ENCODE measurements at regions not wholly inside any gene's neighbourhood (a gene's known extent, or its start where the extent isn't known, plus 50 kb on each side); places are given as distances from the start of the nearest gene placed in this dataset.

GRCh38 chr18:39371996-39372395 is 1806.4 kb upstream of the CELF4 start:
- DNase-seq, result no peak
- Histone ChIP-seq H3K9me3 (ENCODE audit: control extremely low read depth in 1 of 5, control insufficient read depth in 4 of 5, insufficient read depth in 2 of 5, low read depth in 1 of 5, low read length in 4 of 5) (peaks cover 0 to 10% (median 0%) of the 10 kb centered on the region in 5 experiments), H3K4me3 (ENCODE audit: control insufficient read depth in 1 of 7, extremely low read depth in 1 of 7, insufficient read depth in 4 of 7, low read depth in 2 of 7, low read length in 6 of 7) (no peak overlapping the region), H3K4me1 (ENCODE audit: control extremely low read depth in 1 of 4, control insufficient read depth in 4 of 4, insufficient read depth in 4 of 4, low read length in 3 of 4) (peaks cover 0 to 25% (median 0%) of the 10 kb centered on the region in 4 experiments), H3K27me3 (replicated peaks in 2 of 5; ENCODE audit: control insufficient read depth in 4 of 5, insufficient read depth in 5 of 5, low read length in 4 of 5) (no peaks in the 10 kb centered on the region), H3K36me3 (ENCODE audit: control insufficient read depth in 4 of 4, insufficient read depth in 4 of 4, low read length in 3 of 4) (no peaks in the 10 kb centered on the region), H3K27ac (ENCODE audit: insufficient read depth in 1 of 2, low read depth in 1 of 2, low read length in 2 of 2, poor library complexity in 1 of 2, severe bottlenecking in 2 of 2) (no peak overlapping the region)
- CTCF ChIA-PET, result interaction anchor here (1.1 kb wide), 1 partner anchor 25 kb away, joined by 3 read pairs; no protein-coding TSS in a partner anchor
- no CpG with 5 or more reads among the region's 1 CpG for WGBS (ENCODE audit: insufficient coverage)
- POLR2A ChIA-PET, result no interaction called here

DNA sequence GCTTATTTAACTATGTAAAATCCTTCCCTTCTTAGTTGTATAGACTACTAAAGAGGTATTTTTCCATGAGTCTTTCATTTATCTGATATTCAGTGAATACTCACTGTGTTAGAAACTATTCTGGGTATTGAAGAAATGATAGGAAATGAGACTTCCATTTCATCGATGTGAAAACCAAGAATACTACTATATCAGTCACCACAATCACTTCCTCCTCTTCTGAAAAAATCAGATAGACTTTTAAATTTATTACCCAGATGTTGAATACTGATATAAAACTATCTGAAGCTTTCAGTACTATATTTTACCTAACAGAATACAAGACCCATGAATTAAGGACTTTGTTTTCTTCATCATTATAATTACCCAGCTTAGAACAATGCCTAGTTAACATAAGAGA is 1801.1 kb upstream of the CELF4 start:
- peaks cover 7 to 30% (median 12%) of the 10 kb centered on the region in 4 experiments for H3K4me1 ChIP-seq (ENCODE audit: control extremely low read depth in 1 of 4, control insufficient read depth in 4 of 4, insufficient read depth in 4 of 4, low read length in 3 of 4)
- peak; percentile 43 to 83 (median 61) for DNase-seq
- H3K36me3 ChIP-seq (ENCODE audit: control insufficient read depth in 4 of 4, insufficient read depth in 4 of 4, low read length in 3 of 4), result no peaks in the 10 kb centered on the region
- H3K9me3 ChIP-seq (ENCODE audit: control extremely low read depth in 1 of 5, control insufficient read depth in 4 of 5, insufficient read depth in 2 of 5, low read depth in 1 of 5, low read length in 4 of 5), result peaks cover 0 to 2% (median 0%) of the 10 kb centered on the region in 5 experiments
- H3K4me3 ChIP-seq (ENCODE audit: control insufficient read depth in 1 of 7, extremely low read depth in 1 of 7, insufficient read depth in 4 of 7, low read depth in 2 of 7, low read length in 6 of 7), result peak overlapping the region in 1 of 7 experiments; percentile 60
- ChIA-PET POLR2A (no interaction called here), CTCF (interaction anchor here (0.8 to 1.0 kb wide), 2 partner anchors 11 to 15 kb away, joined by 3 to 4 read pairs; no protein-coding TSS in a partner anchor)
- no peaks in the 10 kb centered on the region for H3K27me3 ChIP-seq (replicated peaks in 2 of 5; ENCODE audit: control insufficient read depth in 4 of 5, insufficient read depth in 5 of 5, low read length in 4 of 5)
- peak overlapping the region in 1 of 2 experiments; percentile 66 for H3K27ac ChIP-seq (ENCODE audit: insufficient read depth in 1 of 2, low read depth in 1 of 2, low read length in 2 of 2, poor library complexity in 1 of 2, severe bottlenecking in 2 of 2)
- WGBS (ENCODE audit: insufficient coverage), result no CpG with 5 or more reads among the region's 1 CpG

DNA sequence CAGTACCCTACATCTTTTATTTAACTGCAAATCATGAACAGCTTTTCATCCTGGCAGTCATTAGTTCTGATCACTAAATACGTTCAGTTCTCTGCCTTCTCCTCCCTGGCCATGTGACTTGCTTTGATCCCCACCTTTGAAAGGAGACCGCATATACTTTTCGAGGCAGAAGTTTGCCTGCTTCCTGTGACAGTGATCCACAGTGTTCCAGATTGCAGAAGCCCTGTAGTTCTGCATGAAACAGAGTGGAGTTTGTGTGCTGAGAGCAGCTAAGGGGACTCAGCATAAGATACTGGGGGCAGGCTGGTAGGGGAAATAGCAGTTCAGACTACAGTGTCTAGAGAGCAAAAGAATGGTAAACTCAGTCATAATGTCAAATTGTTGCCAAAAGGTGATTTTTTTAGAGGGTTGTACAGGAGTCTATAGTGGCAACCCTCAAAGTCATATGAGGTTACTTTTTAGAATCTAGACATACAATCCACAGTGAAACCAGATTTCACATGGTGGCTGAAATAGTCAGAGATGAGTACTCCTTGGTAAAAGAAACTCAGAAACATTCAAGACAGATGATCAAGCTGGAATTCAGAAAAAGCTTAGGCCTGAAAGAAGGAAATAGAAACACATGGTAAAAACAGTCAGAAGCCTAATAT is 1800.4 kb upstream of the CELF4 start:
- Histone ChIP-seq H3K36me3 (ENCODE audit: control insufficient read depth in 4 of 4, insufficient read depth in 4 of 4, low read length in 3 of 4) (no peaks in the 10 kb centered on the region), H3K4me3 (ENCODE audit: control insufficient read depth in 1 of 7, extremely low read depth in 1 of 7, insufficient read depth in 4 of 7, low read depth in 2 of 7, low read length in 6 of 7) (peak overlapping the region in 1 of 7 experiments; percentile 60), H3K9me3 (ENCODE audit: control extremely low read depth in 1 of 5, control insufficient read depth in 4 of 5, insufficient read depth in 2 of 5, low read depth in 1 of 5, low read length in 4 of 5) (peaks cover 0 to 2% (median 0%) of the 10 kb centered on the region in 5 experiments), H3K27ac (ENCODE audit: insufficient read depth in 1 of 2, low read depth in 1 of 2, low read length in 2 of 2, poor library complexity in 1 of 2, severe bottlenecking in 2 of 2) (no peak overlapping the region), H3K4me1 (ENCODE audit: control extremely low read depth in 1 of 4, control insufficient read depth in 4 of 4, insufficient read depth in 4 of 4, low read length in 3 of 4) (peaks cover 7 to 30% (median 12%) of the 10 kb centered on the region in 4 experiments), H3K27me3 (replicated peaks in 2 of 5; ENCODE audit: control insufficient read depth in 4 of 5, insufficient read depth in 5 of 5, low read length in 4 of 5) (no peaks in the 10 kb centered on the region)
- ChIA-PET CTCF (interaction anchor here (0.8 to 1.0 kb wide), 2 partner anchors 12 to 15 kb away, joined by 3 to 4 read pairs; no protein-coding TSS in a partner anchor), POLR2A (no interaction called here)
- WGBS (ENCODE audit: insufficient coverage), result 0% methylated on average over 3 of the region's 3 CpGs
- DNase-seq, result peak; percentile 20 to 85 (median 74)

GRCh38 chr18:39360072-39360471 is 1794.5 kb upstream of the CELF4 start:
- no peak for DNase-seq

DNA sequence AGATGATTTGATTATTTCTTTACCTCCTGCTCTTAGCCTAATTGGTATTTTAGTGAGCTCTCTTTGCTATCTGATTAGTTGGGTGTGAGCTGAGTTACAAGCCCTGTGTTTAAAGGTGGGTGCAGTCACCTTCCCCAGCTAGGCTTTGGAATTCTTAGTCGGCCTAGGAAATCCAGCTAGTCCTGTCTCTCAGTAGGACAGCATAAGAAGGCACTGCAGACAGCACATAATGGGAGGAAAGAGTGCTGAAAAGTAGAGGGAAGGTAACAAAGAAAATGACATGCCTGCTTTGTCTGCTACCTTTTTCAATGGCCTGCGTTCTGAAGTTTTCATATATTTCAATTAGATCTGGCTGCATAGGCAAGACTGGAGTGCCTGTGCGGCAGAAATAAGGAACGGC is 1794.0 kb upstream of the CELF4 start:
- H3K4me1 ChIP-seq (ENCODE audit: control extremely low read depth in 1 of 4, control insufficient read depth in 4 of 4, insufficient read depth in 4 of 4, low read length in 3 of 4), result no peaks in the 10 kb centered on the region
- no peaks in the 10 kb centered on the region for H3K9me3 ChIP-seq (ENCODE audit: control extremely low read depth in 1 of 5, control insufficient read depth in 4 of 5, insufficient read depth in 2 of 5, low read depth in 1 of 5, low read length in 4 of 5)
- no peak overlapping the region for H3K27ac ChIP-seq (ENCODE audit: insufficient read depth in 1 of 2, low read depth in 1 of 2, low read length in 2 of 2, poor library complexity in 1 of 2, severe bottlenecking in 2 of 2)
- no peak for DNase-seq
- H3K4me3 ChIP-seq (ENCODE audit: control insufficient read depth in 1 of 7, extremely low read depth in 1 of 7, insufficient read depth in 4 of 7, low read depth in 2 of 7, low read length in 6 of 7), result no peak overlapping the region
- ChIA-PET POLR2A (no interaction called here), CTCF (no interaction called here)
- 98% methylated on average over 4 of the region's 4 CpGs for WGBS (ENCODE audit: insufficient coverage)
- no peaks in the 10 kb centered on the region for H3K36me3 ChIP-seq (ENCODE audit: control insufficient read depth in 4 of 4, insufficient read depth in 4 of 4, low read length in 3 of 4)
- H3K27me3 ChIP-seq (replicated peaks in 2 of 5; ENCODE audit: control insufficient read depth in 4 of 5, insufficient read depth in 5 of 5, low read length in 4 of 5), result no peaks in the 10 kb centered on the region

More at GRCh38 chr18:39360072-39360471, 1794.5 kb upstream of the CELF4 start:
- no peak overlapping the region for H3K27ac ChIP-seq (ENCODE audit: insufficient read depth in 1 of 2, low read depth in 1 of 2, low read length in 2 of 2, poor library complexity in 1 of 2, severe bottlenecking in 2 of 2)
- no peak overlapping the region for H3K4me3 ChIP-seq (ENCODE audit: control insufficient read depth in 1 of 7, extremely low read depth in 1 of 7, insufficient read depth in 4 of 7, low read depth in 2 of 7, low read length in 6 of 7)
- ChIA-PET CTCF (no interaction called here), POLR2A (no interaction called here)
- no peaks in the 10 kb centered on the region for H3K27me3 ChIP-seq (replicated peaks in 2 of 5; ENCODE audit: control insufficient read depth in 4 of 5, insufficient read depth in 5 of 5, low read length in 4 of 5)
- no CpG with 5 or more reads among the region's 2 CpGs for WGBS (ENCODE audit: insufficient coverage)
- no peaks in the 10 kb centered on the region for H3K36me3 ChIP-seq (ENCODE audit: control insufficient read depth in 4 of 4, insufficient read depth in 4 of 4, low read length in 3 of 4)
- H3K4me1 ChIP-seq (ENCODE audit: control extremely low read depth in 1 of 4, control insufficient read depth in 4 of 4, insufficient read depth in 4 of 4, low read length in 3 of 4), result peaks cover 0 to 4% (median 1%) of the 10 kb centered on the region in 4 experiments
- no peaks in the 10 kb centered on the region for H3K9me3 ChIP-seq (ENCODE audit: control extremely low read depth in 1 of 5, control insufficient read depth in 4 of 5, insufficient read depth in 2 of 5, low read depth in 1 of 5, low read length in 4 of 5)

- no peak for DNase-seq
- Histone ChIP-seq H3K4me1 (ENCODE audit: control extremely low read depth in 1 of 4, control insufficient read depth in 4 of 4, insufficient read depth in 4 of 4, low read length in 3 of 4) (peaks cover 0 to 10% (median 5%) of the 10 kb centered on the region in 4 experiments), H3K36me3 (ENCODE audit: control insufficient read depth in 4 of 4, insufficient read depth in 4 of 4, low read length in 3 of 4) (no peaks in the 10 kb centered on the region), H3K9me3 (ENCODE audit: control extremely low read depth in 1 of 5, control insufficient read depth in 4 of 5, insufficient read depth in 2 of 5, low read depth in 1 of 5, low read length in 4 of 5) (no peaks in the 10 kb centered on the region), H3K4me3 (ENCODE audit: control insufficient read depth in 1 of 7, extremely low read depth in 1 of 7, insufficient read depth in 4 of 7, low read depth in 2 of 7, low read length in 6 of 7) (no peak overlapping the region), H3K27me3 (replicated peaks in 2 of 5; ENCODE audit: control insufficient read depth in 4 of 5, insufficient read depth in 5 of 5, low read length in 4 of 5) (no peaks in the 10 kb centered on the region), H3K27ac (ENCODE audit: insufficient read depth in 1 of 2, low read depth in 1 of 2, low read length in 2 of 2, poor library complexity in 1 of 2, severe bottlenecking in 2 of 2) (no peak overlapping the region)
- WGBS (ENCODE audit: insufficient coverage), result 100% methylated on average over 1 of the region's 2 CpGs
- POLR2A ChIA-PET, result no interaction called here
- CTCF ChIA-PET, result interaction anchor here (0.9 to 1.7 kb wide), 2 partner anchors 10 to 15 kb away, joined by 3 to 4 read pairs; no protein-coding TSS in a partner anchor
Observed at GRCh38 chr18:39350945-39351344, 1785.3 kb upstream of the CELF4 start.

- WGBS (ENCODE audit: insufficient coverage), result 100% methylated on average over 2 of the region's 2 CpGs
- ChIA-PET POLR2A (no interaction called here), CTCF (interaction anchor here (1.2 to 1.7 kb wide), 2 partner anchors 9 to 19 kb away, joined by 3 to 4 read pairs; no protein-coding TSS in a partner anchor)
- Histone ChIP-seq H3K36me3 (ENCODE audit: control insufficient read depth in 4 of 4, insufficient read depth in 4 of 4, low read length in 3 of 4) (no peaks in the 10 kb centered on the region), H3K4me3 (ENCODE audit: control insufficient read depth in 1 of 7, extremely low read depth in 1 of 7, insufficient read depth in 4 of 7, low read depth in 2 of 7, low read length in 6 of 7) (no peak overlapping the region), H3K4me1 (ENCODE audit: control extremely low read depth in 1 of 4, control insufficient read depth in 4 of 4, insufficient read depth in 4 of 4, low read length in 3 of 4) (peaks cover 0 to 10% (median 5%) of the 10 kb centered on the region in 4 experiments), H3K9me3 (ENCODE audit: control extremely low read depth in 1 of 5, control insufficient read depth in 4 of 5, insufficient read depth in 2 of 5, low read depth in 1 of 5, low read length in 4 of 5) (no peaks in the 10 kb centered on the region), H3K27ac (ENCODE audit: insufficient read depth in 1 of 2, low read depth in 1 of 2, low read length in 2 of 2, poor library complexity in 1 of 2, severe bottlenecking in 2 of 2) (no peak overlapping the region), H3K27me3 (replicated peaks in 2 of 5; ENCODE audit: control insufficient read depth in 4 of 5, insufficient read depth in 5 of 5, low read length in 4 of 5) (no peaks in the 10 kb centered on the region)
- no peak for DNase-seq
Observed at GRCh38 chr18:39349801-39350200, 1784.2 kb upstream of the CELF4 start.
